ENCODE measurements at regions not wholly inside any gene's neighbourhood (a gene's known extent, or its start where the extent isn't known, plus 50 kb on each side); places are given as distances from the start of the nearest gene placed in this dataset.

DNA sequence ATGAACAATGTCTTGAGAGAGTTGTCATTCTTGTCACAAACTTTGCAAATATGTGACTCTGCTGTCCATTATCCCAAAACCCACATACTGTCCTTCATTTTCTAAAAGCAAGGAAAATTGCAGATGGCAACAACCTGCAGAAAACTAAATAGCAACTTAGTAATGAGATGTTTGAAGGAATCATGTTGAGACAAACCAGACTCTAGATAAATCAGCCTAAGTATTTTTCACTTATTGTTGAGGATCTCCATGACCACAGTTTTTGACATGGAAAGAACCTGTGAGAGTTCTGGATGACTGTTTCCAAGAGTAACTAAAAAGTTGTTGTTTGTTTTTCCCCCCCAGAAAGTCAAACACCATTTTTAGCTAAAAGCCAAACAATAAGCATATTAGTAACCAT, 535.2 kb upstream of the ZNF608 start:
- no peak for TF ChIP-seq GATA2 (IDR thresholded peaks at IDR 0.05; ENCODE audit: low read depth, low read length)
- no peak for TF ChIP-seq GATA3 (IDR thresholded peaks at IDR 0.05; ENCODE audit: low read depth, low read length)

DNA sequence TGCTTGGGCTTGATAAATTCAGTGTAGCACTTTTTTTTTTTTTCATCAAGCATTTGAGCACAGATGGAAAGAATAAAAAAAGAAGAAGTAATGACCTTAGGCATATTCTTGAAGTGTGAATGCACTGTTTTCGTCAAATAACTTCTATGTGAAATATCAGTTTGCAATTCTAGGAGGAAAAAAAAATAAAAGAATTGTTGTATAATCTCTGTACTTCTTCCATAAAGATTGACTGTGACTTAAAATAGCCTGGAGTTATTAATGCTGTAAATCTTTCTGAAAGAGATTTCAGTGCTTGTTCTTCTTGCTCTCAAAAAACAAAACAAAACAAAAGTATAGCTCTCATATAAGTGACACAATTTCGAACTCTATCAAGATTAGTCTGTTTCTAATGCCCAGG, 536.9 kb upstream of the ZNF608 start:
- TF ChIP-seq GATA2 (IDR thresholded peaks at IDR 0.05; ENCODE audit: low read depth, low read length) = no peak
- TF ChIP-seq GATA3 (IDR thresholded peaks at IDR 0.05; ENCODE audit: low read depth, low read length) = no peak

DNA sequence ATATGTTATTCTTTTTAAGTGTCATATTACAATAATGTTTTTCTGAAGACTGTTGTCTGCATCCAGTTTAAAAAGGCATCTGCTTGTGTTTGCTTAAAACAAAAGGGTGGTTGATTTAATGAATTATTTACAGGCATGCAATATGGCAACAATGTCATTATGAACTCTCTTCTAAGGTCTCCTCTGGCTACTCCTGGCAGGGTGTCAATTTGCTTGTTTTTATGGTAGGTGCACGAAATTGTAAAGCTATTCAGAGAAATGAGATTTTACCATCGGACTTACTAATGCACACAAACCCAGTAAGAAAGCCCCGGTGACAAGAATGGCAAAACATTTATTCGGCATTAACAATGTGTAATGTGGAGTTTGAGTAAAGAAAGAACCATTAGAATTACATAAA, 539.8 kb upstream of the ZNF608 start:
- TF ChIP-seq GATA3 (IDR thresholded peaks at IDR 0.05; ENCODE audit: low read depth, low read length) (no peak), GATA2 (IDR thresholded peaks at IDR 0.05; ENCODE audit: low read depth, low read length) (no peak)

DNA sequence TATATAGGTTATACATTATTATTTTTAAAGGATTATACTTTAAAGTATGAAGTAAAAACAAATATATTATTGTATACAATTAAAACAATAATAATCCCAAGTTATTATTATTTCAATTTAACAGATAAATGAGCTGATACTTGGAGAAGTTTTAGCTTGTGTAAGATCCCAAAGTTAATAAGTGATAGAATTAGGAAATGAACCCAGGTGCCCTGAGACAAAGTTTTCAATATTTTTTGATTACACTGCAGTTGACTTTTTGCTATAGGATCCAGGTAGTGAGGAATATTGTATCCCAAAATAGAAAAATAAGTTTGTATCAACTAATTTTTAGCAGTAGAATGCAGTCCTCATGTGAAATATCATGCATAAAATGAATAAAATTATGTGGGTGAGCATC, 543.2 kb upstream of the ZNF608 start:
- TF ChIP-seq GATA2 (IDR thresholded peaks at IDR 0.05; ENCODE audit: low read depth, low read length) (no peak), GATA3 (IDR thresholded peaks at IDR 0.05; ENCODE audit: low read depth, low read length) (no peak)

GRCh38 chr5:125290935-125291334, 544.5 kb upstream of the ZNF608 start:
- TF ChIP-seq GATA3 (IDR thresholded peaks at IDR 0.05; ENCODE audit: low read depth, low read length) = no peak
- no peak for TF ChIP-seq GATA2 (IDR thresholded peaks at IDR 0.05; ENCODE audit: low read depth, low read length)

DNA sequence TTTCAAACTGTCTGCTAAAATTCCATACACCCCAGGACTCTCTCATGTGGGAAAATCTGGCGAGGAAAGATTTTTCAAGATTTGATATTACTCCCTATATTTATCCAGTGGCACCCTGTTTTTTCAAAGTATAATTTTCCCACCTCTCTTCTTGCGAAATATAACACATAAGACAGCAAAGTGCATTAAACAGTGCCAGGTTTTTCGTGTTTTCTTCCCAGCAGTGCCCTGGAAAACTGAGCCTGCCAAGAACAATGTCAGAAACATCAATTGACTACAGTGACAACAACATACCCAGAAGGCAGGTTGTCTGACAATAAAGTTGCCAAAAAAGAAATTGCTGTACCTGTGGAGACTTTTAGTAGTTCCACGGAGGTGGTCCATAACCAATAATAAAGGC, 545.0 kb upstream of the ZNF608 start:
- TF ChIP-seq GATA3 (IDR thresholded peaks at IDR 0.05; ENCODE audit: low read depth, low read length) (no peak), GATA2 (IDR thresholded peaks at IDR 0.05; ENCODE audit: low read depth, low read length) (no peak)

DNA sequence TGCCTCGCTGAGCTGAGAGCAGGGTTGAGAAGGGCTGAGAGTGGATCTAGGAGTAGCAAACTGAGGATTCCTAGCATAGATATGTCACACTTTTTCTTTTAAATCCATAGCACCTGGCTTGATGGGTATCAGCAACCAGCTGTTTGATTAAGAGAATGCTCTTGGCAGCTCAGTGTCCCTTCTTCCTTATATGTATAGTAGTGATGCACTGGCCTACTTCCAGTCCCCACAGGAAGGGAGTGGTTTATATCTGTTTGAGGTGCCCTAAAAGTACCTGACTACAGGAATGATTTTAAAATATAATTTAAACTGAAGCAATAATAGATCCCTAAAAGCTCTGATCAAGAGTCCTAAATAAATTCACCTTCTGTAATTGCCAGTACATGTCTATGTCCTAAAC, 546.8 kb upstream of the ZNF608 start:
- TF ChIP-seq GATA3 (IDR thresholded peaks at IDR 0.05; ENCODE audit: low read depth, low read length) = no peak
- no peak for TF ChIP-seq GATA2 (IDR thresholded peaks at IDR 0.05; ENCODE audit: low read depth, low read length)

DNA sequence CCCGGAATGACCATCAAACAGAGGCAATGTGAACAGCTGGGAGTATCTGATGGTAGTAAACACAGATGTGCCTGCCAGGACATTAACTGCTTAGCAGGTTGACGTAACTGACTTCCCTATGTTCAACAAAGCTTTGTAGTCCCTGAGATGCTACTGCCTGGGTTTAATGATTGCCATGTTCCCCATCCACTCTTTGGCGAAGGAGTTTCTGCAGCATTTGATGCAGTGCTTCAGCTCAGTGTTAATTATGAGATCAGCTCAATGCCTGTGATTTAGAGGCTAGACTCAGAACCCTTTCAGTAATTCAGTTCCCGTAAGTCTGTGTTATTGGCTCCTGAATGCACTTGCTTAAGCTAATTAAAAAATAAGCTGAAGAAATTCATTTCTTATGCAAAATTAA, 547.3 kb upstream of the ZNF608 start:
- TF ChIP-seq GATA2 (IDR thresholded peaks at IDR 0.05; ENCODE audit: low read depth, low read length) = no peak
- TF ChIP-seq GATA3 (IDR thresholded peaks at IDR 0.05; ENCODE audit: low read depth, low read length) = no peak

GRCh38 chr5:125294844-125295243, 548.4 kb upstream of the ZNF608 start:
- TF ChIP-seq GATA3 (IDR thresholded peaks at IDR 0.05; ENCODE audit: low read depth, low read length) (no peak), GATA2 (IDR thresholded peaks at IDR 0.05; ENCODE audit: low read depth, low read length) (no peak)

DNA sequence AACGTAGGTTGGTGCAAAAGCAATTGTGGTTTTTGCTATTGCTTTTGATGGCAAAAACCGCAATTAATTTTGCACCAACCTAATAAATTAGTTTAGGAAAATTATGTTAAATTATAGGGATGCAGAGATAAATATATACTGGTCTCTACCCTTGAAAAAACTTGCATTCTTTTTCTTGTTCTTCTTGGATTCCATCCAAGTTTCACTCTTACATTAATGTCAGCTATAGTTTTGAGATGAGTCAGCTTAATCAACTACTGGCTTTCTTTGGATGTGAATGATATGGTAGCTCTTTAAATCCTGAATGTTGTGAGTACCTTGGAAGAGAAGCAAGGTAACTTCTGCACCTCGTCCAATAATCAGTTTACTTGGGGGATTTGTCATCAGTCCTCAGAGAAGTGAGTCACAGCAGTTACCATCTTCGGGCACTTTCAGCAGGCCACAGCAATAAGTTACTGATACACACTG, 549.0 kb upstream of the ZNF608 start:
- TF ChIP-seq GATA2 (IDR thresholded peaks at IDR 0.05; ENCODE audit: low read depth, low read length) (no peak), GATA3 (IDR thresholded peaks at IDR 0.05; ENCODE audit: low read depth, low read length) (no peak)

DNA sequence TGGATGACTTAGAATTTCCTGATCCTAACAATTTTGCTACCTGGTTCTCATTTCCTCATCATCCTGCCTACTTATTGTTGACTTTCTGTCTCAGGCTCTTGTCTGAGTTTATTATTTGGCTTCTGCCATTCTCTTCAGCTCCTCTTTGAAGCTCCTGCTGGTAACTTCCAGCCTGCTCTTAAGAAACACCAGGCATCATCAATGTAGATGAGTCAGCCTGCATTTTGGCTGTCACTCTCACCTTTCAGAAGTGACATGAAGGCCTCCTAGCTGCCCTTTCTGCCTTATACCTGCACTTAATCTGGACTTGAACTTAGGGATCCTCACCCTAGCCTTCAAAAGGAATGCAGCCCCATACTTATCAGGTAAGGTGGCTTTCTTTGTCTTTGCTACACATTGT, 551.8 kb upstream of the ZNF608 start:
- TF ChIP-seq GATA2 (IDR thresholded peaks at IDR 0.05; ENCODE audit: low read depth, low read length) (no peak), GATA3 (IDR thresholded peaks at IDR 0.05; ENCODE audit: low read depth, low read length) (no peak)

DNA sequence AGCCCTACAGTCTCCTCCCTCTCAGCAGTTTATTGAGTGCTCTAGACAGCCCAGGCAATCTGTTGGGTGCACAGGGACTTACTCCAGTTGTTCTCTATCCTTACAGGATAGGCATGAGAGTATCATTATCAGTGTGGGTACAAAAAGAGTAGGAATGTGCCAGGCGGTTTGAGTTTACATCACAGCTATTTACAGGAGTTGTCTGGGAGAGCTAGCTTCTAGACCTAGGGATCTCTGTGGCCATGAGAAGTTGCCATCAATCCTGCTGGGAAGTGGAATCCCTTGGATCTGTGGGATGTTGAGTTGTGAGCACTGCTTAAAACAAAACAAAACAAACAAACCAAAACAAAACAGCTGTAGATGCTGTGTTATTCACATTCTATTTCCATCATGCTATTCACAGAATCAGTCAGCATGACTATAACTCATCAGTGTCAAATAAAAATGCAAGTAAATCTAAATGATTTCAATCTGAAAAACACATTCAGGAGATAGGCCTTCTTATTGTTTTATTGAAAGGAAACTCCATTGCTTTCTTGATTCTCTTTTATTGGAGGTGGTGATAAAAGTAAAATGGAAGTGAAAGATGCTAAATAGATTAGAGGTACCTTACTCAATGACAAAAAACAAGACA, 552.4 kb upstream of the ZNF608 start:
- no peak for TF ChIP-seq GATA2 (IDR thresholded peaks at IDR 0.05; ENCODE audit: low read depth, low read length)

GRCh38 chr5:125301711-125302110, 555.3 kb upstream of the ZNF608 start:
- TF ChIP-seq GATA3 (IDR thresholded peaks at IDR 0.05; ENCODE audit: low read depth, low read length) (no peak), GATA2 (IDR thresholded peaks at IDR 0.05; ENCODE audit: low read depth, low read length) (no peak)

DNA sequence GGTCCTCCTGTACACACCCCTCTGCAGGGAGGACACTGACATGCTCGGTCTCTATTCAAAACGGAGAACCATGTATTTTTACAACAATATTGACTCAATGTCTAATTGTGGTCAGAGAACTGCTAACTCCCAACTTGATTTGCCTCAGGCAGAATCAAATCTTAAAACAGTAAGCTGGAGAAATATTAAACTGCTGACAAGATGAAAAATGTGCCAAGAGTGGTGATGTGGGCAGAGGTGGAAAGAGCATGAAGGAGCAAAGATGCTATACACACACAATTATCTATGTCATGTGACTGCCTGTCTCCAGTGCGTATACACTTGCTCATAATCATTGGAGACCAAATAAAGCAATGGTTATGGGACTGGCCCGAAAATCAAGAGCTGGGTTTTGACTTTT, 556.1 kb upstream of the ZNF608 start:
- TF ChIP-seq GATA2 (IDR thresholded peaks at IDR 0.05; ENCODE audit: low read depth, low read length) = no peak
- TF ChIP-seq GATA3 (IDR thresholded peaks at IDR 0.05; ENCODE audit: low read depth, low read length) = no peak

DNA sequence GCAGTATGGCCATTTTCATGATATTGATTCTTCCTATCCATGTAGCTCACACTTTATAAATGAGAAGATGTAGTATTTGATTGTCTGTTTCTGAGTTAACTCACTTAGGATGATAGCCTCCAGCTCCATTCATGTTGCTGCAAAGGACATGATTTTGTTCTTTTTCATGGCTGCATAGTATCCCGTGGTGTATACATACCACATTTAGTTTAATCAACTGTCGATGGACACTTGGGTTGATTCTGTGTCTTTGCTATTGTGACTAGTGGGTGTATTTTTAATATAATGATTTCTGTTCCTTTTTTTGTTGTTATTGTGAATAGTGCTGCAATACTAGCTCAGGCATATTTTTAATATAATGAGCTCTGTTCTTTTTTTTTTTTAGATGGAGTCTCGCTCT, 560.3 kb upstream of the ZNF608 start:
- no peak for TF ChIP-seq GATA3 (IDR thresholded peaks at IDR 0.05; ENCODE audit: low read depth, low read length)

DNA sequence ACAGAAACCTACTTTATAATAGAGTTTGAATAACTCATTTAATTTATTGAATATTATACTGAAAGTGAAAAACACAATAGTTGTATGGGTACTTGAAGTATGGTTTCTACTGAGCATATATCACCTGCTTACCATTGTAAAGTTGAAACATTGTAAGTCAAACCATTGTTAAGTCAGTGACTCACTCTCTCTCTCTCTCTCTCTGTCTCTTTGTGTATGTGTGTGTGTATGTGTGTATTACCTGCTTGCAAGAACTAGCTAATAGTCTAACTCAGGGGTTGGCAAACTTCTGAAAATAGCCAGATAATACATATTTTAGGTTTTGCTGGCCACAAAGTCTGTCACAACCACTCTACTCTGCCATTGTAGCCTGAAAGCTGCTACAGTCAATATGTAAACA, 564.3 kb upstream of the ZNF608 start:
- TF ChIP-seq GATA2 (IDR thresholded peaks at IDR 0.05; ENCODE audit: low read depth, low read length) (no peak), GATA3 (IDR thresholded peaks at IDR 0.05; ENCODE audit: low read depth, low read length) (no peak)

All from SH-SY5Y (cell line).